Hepatocyte (in vitro differentiated cells): ENCODE measurements at regions not wholly inside any gene's neighbourhood (a gene's known extent, or its start where the extent isn't known, plus 50 kb on each side); places are given as distances from the start of the nearest gene placed in this dataset.

Experiments used
- CTCF ChIP-seq: fragments of 200-600 bp; sonication (generic); IDR thresholded peaks from 2 replicates; pipeline ENCODE4 v1.5.1; 2016; ENCODE audit warnings: antibody characterized with exemption, mild to moderate bottlenecking; ENCODE audit not compliant: poor library complexity
- EZH2 ChIP-seq: fragments of 200-600 bp; sonication (generic); IDR thresholded peaks from 2 replicates; pipeline ENCODE4 v1.6.1; 2016; ENCODE audit warnings: antibody characterized with exemption, mild to moderate bottlenecking, borderline replicate concordance

GRCh38 chr11:115618428-115618827, 114.2 kb upstream of the CADM1 start:
- TF ChIP-seq CTCF (no peak), EZH2 (no peak)
